Endothelial cell of umbilical vein (primary cell): ENCODE measurements at regions not wholly inside any gene's neighbourhood (a gene's known extent, or its start where the extent isn't known, plus 50 kb on each side); places are given as distances from the start of the nearest gene placed in this dataset.

Source experiments
- BruUV-seq: library from RNA; stranded (reverse); fragments of 400-500 nt; replicated peaks from 2 replicates; lab custom pipeline; 2021; lab: Mats Ljungman, UMichigan
- CTCF ChIA-PET: fragments of 300-600, 350-600 bp; sonication (Branson Sonifier 250); formaldehyde crosslinking; loops from one replicate; lab custom pipeline; 2021; ENCODE audit warnings: antibody characterized with exemption, inconsistent platforms; lab: Charles Lee
- POLR2A ChIA-PET: fragments of 300-600, 350-600 bp; sonication (Branson Sonifier 250); formaldehyde crosslinking; loops from one replicate; lab custom pipeline; 2021; ENCODE audit warnings: antibody characterized with exemption, inconsistent platforms; lab: Charles Lee
- DNase-seq: peaks from one replicate; pipeline ENCODE4 v3.0.0-alpha.2; 2011; ENCODE audit warnings: low read depth, low spot score
- FAIRE-seq: peaks from 2 replicates; lab custom pipeline; 2011; peaks lifted over from hg19 to GRCh38; lab: Jason Lieb, UNC
- H2AFZ ChIP-seq: 2 replicates; pipeline ENCODE4 v1.6.0; 2012; ENCODE audit warnings: low read depth, low read length, control low read depth, inconsistent platforms
- H3K27ac ChIP-seq: 2 replicates; pipeline ENCODE4 v1.5.1; 2011; ENCODE audit warnings: low read depth, mild to moderate bottlenecking, control low read depth, low read length, moderate library complexity; ENCODE audit not compliant: insufficient read depth
- H3K27me3 ChIP-seq, 2 experiments: 2 replicates each; pipeline versions ENCODE4 v1.6.0 to v1.6.1; 2011; ENCODE audit warnings: low read length in 2 of 2, mixed read lengths in 1 of 2; ENCODE audit not compliant: control insufficient read depth in 2 of 2, insufficient read depth in 2 of 2
- H3K36me3 ChIP-seq, 2 experiments: 2 replicates in 1 of 2; 3 replicates in 1 of 2; pipeline ENCODE4 v1.5.1; 2011; ENCODE audit warnings: low read length in 2 of 2, mild to moderate bottlenecking in 1 of 2, moderate library complexity in 1 of 2; ENCODE audit not compliant: control insufficient read depth in 2 of 2, insufficient read depth in 2 of 2; ENCODE audit errors: extremely low read depth in 1 of 2
- H3K4me1 ChIP-seq: 3 replicates; pipeline ENCODE4 v1.5.1; 2011; ENCODE audit warnings: mild to moderate bottlenecking, low read length; ENCODE audit not compliant: control insufficient read depth, insufficient read depth; ENCODE audit errors: extremely low read depth
- H3K4me2 ChIP-seq: 2 replicates; pipeline ENCODE4 v1.6.1; 2011; ENCODE audit warnings: low read length, control low read depth, mixed read lengths; ENCODE audit not compliant: insufficient read depth
- H3K4me3 ChIP-seq, 3 experiments: fragments of 200-600 bp in 1 of 3; sonication (generic), shearing (Covaris generic) in 1 of 3; replicated peaks in 1 of 3; 2 replicates each; pipeline ENCODE4 v1.5.1; 2011 to 2016; ENCODE audit warnings: control low read depth in 3 of 3, low read length in 3 of 3, mild to moderate bottlenecking in 2 of 3, inconsistent platforms in 1 of 3, low read depth in 1 of 3, moderate library complexity in 1 of 3; ENCODE audit not compliant: insufficient read depth in 1 of 3
- H3K79me2 ChIP-seq: 2 replicates; pipeline ENCODE4 v1.6.0; 2012; ENCODE audit warnings: low read length, inconsistent platforms; ENCODE audit not compliant: control insufficient read depth, insufficient read depth
- H3K9ac ChIP-seq: replicated peaks from 2 replicates; pipeline ENCODE3; 2011; ENCODE audit warnings: low read length, control low read depth; ENCODE audit not compliant: insufficient read depth; ENCODE audit errors: extremely low read depth
- H3K9me1 ChIP-seq: replicated peaks from 3 replicates; pipeline ENCODE4 v1.6.0; 2011; ENCODE audit warnings: mild to moderate bottlenecking, low read length; ENCODE audit not compliant: control insufficient read depth, insufficient read depth; ENCODE audit errors: extremely low read depth
- H3K9me3 ChIP-seq: replicated peaks from 2 replicates; pipeline ENCODE4 v1.5.1; 2012; ENCODE audit warnings: low read length, inconsistent platforms; ENCODE audit not compliant: control insufficient read depth, insufficient read depth
- H4K20me1 ChIP-seq: replicated peaks from 2 replicates; pipeline ENCODE3; 2011; ENCODE audit warnings: mild to moderate bottlenecking, low read length; ENCODE audit not compliant: control insufficient read depth, insufficient read depth; ENCODE audit errors: extremely low read depth
- CTCF ChIP-seq, 2 donors: IDR thresholded peaks; 1 replicate in 1 of 2; 2 replicates in 1 of 2; pipeline ENCODE4 v1.5.1; 2011; ENCODE audit warnings: low read length in 2 of 2, mild to moderate bottlenecking in 2 of 2, moderate library complexity in 2 of 2, control low read depth in 1 of 2, inconsistent platforms in 1 of 2, low read depth in 1 of 2; ENCODE audit not compliant: insufficient read depth in 1 of 2; ENCODE audit errors: extremely low read depth in 1 of 2
- EZH2 ChIP-seq: IDR thresholded peaks from 2 replicates; pipeline ENCODE4 v1.6.1; 2012; ENCODE audit warnings: borderline replicate concordance, low read depth, mild to moderate bottlenecking, moderate library complexity, low read length, inconsistent platforms; ENCODE audit not compliant: severe bottlenecking
- FOS ChIP-seq: IDR thresholded peaks from 2 replicates; pipeline ENCODE4 v1.6.1; 2011; ENCODE audit warnings: mild to moderate bottlenecking, low read length, moderate library complexity, borderline replicate concordance; ENCODE audit not compliant: insufficient read depth
- GATA2 ChIP-seq: IDR thresholded peaks from 2 replicates; pipeline ENCODE4 v1.7.0; 2011; ENCODE audit warnings: low read depth, mild to moderate bottlenecking, moderate library complexity, mixed read lengths, low read length; ENCODE audit not compliant: insufficient read length, insufficient read depth
- JUN ChIP-seq: IDR thresholded peaks from 2 replicates; pipeline ENCODE4 v1.6.1; 2011; ENCODE audit warnings: borderline replicate concordance, low read depth; ENCODE audit not compliant: insufficient read length, insufficient read depth
- MAX ChIP-seq: IDR thresholded peaks from 2 replicates; pipeline ENCODE4 v1.6.1; 2011; ENCODE audit not compliant: insufficient read depth, insufficient read length
- MYC ChIP-seq: IDR thresholded peaks from one replicate; pipeline ENCODE4 v1.6.1; 2011; ENCODE audit warnings: mild to moderate bottlenecking, low read depth, low read length
- POLR2A ChIP-seq: IDR thresholded peaks from 2 replicates; pipeline ENCODE4 v1.6.1; 2012; ENCODE audit warnings: low read depth, mild to moderate bottlenecking, control low read depth, low read length
- POLR2AphosphoS5 ChIP-seq: IDR thresholded peaks from 2 replicates; pipeline ENCODE4 v1.6.1; 2012; ENCODE audit warnings: low read depth, mild to moderate bottlenecking, control low read depth, low read length, moderate library complexity; ENCODE audit not compliant: insufficient read depth
- dilution Hi-C: fragments of 300-500 bp; cut with MboI; formaldehyde crosslinking; loops from one replicate; pipeline ENCODE4 v1.15.0; 2019; ENCODE audit warnings: low sequenced_read_pairs; ENCODE audit not compliant: extremely low pct_ligation_motif_present
- intact Hi-C: fragments of 100-400 bp; cut with micrococcal nuclease; formaldehyde crosslinking; loops from one replicate; pipeline ENCODE4 v1.10.0; 2022

DNA sequence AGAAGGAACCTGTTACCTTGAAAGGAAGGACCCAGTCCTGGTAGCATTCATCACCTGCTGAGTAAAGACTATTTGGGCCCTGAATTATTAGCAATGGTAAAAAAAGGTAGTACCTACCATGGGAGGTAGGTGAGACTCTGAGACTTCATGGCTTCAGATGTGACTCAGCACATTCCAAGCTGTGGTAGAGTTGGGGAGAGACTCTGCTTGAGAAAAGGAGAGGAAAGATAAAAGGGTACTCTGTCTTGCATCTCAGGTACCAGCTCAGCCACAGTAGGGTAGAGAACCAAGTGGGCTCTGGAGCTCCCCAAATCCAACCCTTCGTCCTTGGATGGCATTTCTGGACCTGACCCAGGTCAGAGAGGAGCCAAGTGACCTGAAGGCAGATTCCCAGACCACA lies 430.4 kb downstream of the TBL1XR1 start:
- Histone ChIP-seq H3K27ac (no peak overlapping the region), H3K4me2 (no peak overlapping the region), H3K9ac (no peak overlapping the region), H3K4me3 (no peak overlapping the region), H3K9me3 (no peaks in the 10 kb centered on the region), H3K27me3 (no peaks in the 10 kb centered on the region), H3K4me1 (no peaks in the 10 kb centered on the region), H3K79me2 (no peaks in the 10 kb centered on the region), H2AFZ (no peak overlapping the region), H4K20me1 (no peaks in the 10 kb centered on the region), H3K36me3 (no peaks in the 10 kb centered on the region), H3K9me1 (no peaks in the 10 kb centered on the region)
- no TSS peak for BruUV-seq
- FAIRE-seq = no peak
- intact Hi-C loops = no loop called here
- dilution Hi-C loops = no loop called here
- CTCF ChIA-PET = no interaction called here
- DNase-seq = no peak
- POLR2A ChIA-PET = no interaction called here
- TF ChIP-seq CTCF (IDR thresholded peaks at IDR 0.05; ENCODE audit: extremely low read depth in 1 of 2, insufficient read depth in 1 of 2, low read depth in 1 of 2, low read length in 2 of 2) = no peak
- no peak for TF ChIP-seq JUN
- TF ChIP-seq FOS = no peak
- TF ChIP-seq POLR2A = no peak
- TF ChIP-seq MYC = no peak
- TF ChIP-seq EZH2 = no peak
- no peak for TF ChIP-seq POLR2AphosphoS5
- TF ChIP-seq GATA2 = no peak
- TF ChIP-seq MAX = no peak
